ENCODE measurements at regions not wholly inside any gene's neighbourhood (a gene's known extent, or its start where the extent isn't known, plus 50 kb on each side); places are given as distances from the start of the nearest gene placed in this dataset.

GRCh38 chr2:64374686-64375085 is 79.3 kb upstream of the LGALSL start (continued):
- TF ChIP-seq, protein P1, sequence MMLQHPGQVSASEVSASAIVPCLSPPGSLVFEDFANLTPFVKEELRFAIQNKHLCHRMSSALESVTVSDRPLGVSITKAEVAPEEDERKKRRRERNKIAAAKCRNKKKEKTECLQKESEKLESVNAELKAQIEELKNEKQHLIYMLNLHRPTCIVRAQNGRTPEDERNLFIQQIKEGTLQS (IDR thresholded peaks at IDR 0.05; ENCODE audit: insufficient read depth, low read depth, low read length): no peak
- TF ChIP-seq ZNF274 (IDR thresholded peaks at IDR 0.05; ENCODE audit: borderline replicate concordance, extremely low read depth, low read length): no peak

Data from H1 (cell line).